Colonic mucosa (tissue), 4 donors: ENCODE measurements at regions not wholly inside any gene's neighbourhood (a gene's known extent, or its start where the extent isn't known, plus 50 kb on each side); places are given as distances from the start of the nearest gene placed in this dataset.
"Not testable (repeated sequence)": the region's sequence is repeated elsewhere in the genome, so short reads cannot be mapped to it uniquely, and the experiment has no call there.

Experiments used
- DNase-seq: peaks from one replicate; pipeline ENCODE4 v3.0.0-alpha.2; 2020
- H3K27ac ChIP-seq: fragments of 200-600 bp; one replicate; pipeline ENCODE4 v1.8.0; 2021
- H3K27me3 ChIP-seq: fragments of 200-600 bp; one replicate; pipeline ENCODE4 v1.8.0; 2021
- H3K36me3 ChIP-seq: fragments of 200-600 bp; one replicate; pipeline ENCODE4 v1.8.0; 2021
- H3K4me1 ChIP-seq: fragments of 200-600 bp; one replicate; pipeline ENCODE4 v1.8.0; 2021; ENCODE audit warnings: mild to moderate bottlenecking
- H3K4me3 ChIP-seq: fragments of 200-600 bp; one replicate; pipeline ENCODE4 v1.8.0; 2021
- H3K9ac ChIP-seq, 2 donors: one replicate each; pipeline ENCODE4 v1.7.0; 2013; ENCODE audit warnings: control low read depth in 2 of 2, low read depth in 2 of 2, low read length in 2 of 2
- H3K9me3 ChIP-seq: fragments of 200-600 bp; one replicate; pipeline ENCODE4 v1.8.0; 2021
- intact Hi-C: fragments of 100-400 bp; cut with DNase I; formaldehyde crosslinking; loops from one replicate; pipeline ENCODE4 v1.14.1; 2022
- TF ChIP-seq, protein P1 (sequence below): fragments of 200-600 bp; IDR thresholded peaks from one replicate; pipeline ENCODE4 v1.8.0; 2022; ENCODE audit warnings: antibody characterized with exemption, mild to moderate bottlenecking
- donor health status: healthy.
- donor health status: DM: no; HTN: no; CAD: no.
- donor health status: DM: no; HTN: no; CAD: no.

DNA sequence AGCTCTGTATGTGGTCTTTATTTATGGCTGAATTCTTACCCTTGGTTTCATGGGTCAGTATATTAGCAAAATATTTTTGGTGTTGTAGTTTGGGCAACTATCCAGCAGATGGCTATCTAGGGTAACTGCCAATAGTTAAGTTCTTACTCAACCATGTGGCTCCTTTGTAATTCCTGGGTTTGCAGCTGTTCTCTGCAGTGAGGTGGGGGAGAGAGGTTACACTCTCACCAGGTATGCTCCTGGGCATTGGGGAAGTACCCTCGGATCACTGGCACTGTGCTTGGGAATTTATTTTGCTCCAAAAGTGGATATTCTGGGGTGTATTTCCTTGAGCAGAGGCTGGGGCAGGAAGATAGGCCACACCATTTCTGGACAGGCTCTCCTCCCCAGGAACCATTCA is 436.7 kb upstream of the TMPRSS15 start:
- intact Hi-C loops: no loop called here
- H3K27me3 ChIP-seq: no peaks in the 10 kb centered on the region
- no peaks in the 10 kb centered on the region for H3K9me3 ChIP-seq
- no peaks in the 10 kb centered on the region for H3K4me1 ChIP-seq
- DNase-seq: no peak
- H3K9ac ChIP-seq: no peak overlapping the region
- H3K36me3 ChIP-seq: no peaks in the 10 kb centered on the region
- H3K4me3 ChIP-seq: no peak overlapping the region
- no peak overlapping the region for H3K27ac ChIP-seq
- TF ChIP-seq, protein P1, sequence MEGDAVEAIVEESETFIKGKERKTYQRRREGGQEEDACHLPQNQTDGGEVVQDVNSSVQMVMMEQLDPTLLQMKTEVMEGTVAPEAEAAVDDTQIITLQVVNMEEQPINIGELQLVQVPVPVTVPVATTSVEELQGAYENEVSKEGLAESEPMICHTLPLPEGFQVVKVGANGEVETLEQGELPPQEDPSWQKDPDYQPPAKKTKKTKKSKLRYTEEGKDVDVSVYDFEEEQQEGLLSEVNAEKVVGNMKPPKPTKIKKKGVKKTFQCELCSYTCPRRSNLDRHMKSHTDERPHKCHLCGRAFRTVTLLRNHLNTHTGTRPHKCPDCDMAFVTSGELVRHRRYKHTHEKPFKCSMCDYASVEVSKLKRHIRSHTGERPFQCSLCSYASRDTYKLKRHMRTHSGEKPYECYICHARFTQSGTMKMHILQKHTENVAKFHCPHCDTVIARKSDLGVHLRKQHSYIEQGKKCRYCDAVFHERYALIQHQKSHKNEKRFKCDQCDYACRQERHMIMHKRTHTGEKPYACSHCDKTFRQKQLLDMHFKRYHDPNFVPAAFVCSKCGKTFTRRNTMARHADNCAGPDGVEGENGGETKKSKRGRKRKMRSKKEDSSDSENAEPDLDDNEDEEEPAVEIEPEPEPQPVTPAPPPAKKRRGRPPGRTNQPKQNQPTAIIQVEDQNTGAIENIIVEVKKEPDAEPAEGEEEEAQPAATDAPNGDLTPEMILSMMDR: peak; percentile 17

DNA sequence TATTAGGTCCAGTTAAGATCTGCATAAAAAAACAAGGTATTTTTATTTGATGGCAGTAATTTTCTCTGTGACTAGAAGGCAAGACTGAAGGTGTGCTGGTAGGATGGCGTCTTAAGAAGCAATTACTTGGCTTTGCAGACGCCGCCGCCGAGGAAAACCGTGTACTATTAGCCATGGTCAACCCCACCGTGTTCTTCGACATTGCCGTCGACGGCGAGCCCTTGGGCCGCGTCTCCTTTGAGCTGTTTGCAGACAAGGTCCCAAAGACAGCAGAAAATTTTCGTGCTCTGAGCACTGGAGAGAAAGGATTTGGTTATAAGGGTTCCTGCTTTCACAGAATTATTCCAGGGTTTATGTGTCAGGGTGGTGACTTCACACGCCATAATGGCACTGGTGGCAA is 454.0 kb upstream of the TMPRSS15 start:
- H3K36me3 ChIP-seq, H3K27me3 ChIP-seq, intact Hi-C loops, H3K9me3 ChIP-seq, H3K9ac ChIP-seq, DNase-seq, H3K27ac ChIP-seq, H3K4me3 ChIP-seq, H3K4me1 ChIP-seq: not testable (repeated sequence)

GRCh38 chr21:18869104-18869503 is 465.5 kb upstream of the TMPRSS15 start:
- TF ChIP-seq, protein P1: no peak
- intact Hi-C loops: no loop called here
- Histone ChIP-seq H3K27ac (no peak overlapping the region), H3K27me3 (no peaks in the 10 kb centered on the region), H3K4me1 (no peaks in the 10 kb centered on the region), H3K4me3 (no peak overlapping the region), H3K36me3 (no peaks in the 10 kb centered on the region), H3K9me3 (no peaks in the 10 kb centered on the region), H3K9ac (no peak overlapping the region)
- DNase-seq: no peak

DNA sequence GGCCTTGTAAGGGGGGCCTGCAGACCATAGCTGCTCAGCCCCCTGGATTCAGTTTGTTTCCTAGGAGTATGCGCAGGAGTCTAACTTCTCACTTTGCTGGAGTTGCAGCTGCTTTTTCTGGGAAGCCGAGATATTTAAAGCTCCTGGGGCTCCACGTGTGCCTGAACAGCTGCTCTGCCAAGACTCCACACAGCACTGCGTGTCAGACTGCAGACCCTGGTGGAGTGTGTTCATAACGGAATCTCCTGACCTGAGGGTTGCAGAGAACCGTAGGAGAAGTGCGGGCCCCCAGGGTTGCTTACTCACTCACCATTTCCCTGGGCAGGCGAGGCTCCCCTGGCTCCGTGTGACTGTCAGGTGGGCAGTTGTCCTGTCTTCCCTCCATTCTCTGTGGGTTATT is 474.3 kb upstream of the TMPRSS15 start:
- Histone ChIP-seq H3K4me3 (no peak overlapping the region), H3K4me1 (no peaks in the 10 kb centered on the region), H3K27ac (no peak overlapping the region), H3K9ac (no peak overlapping the region), H3K9me3 (no peaks in the 10 kb centered on the region), H3K27me3 (no peaks in the 10 kb centered on the region), H3K36me3 (no peaks in the 10 kb centered on the region)
- intact Hi-C loops: no loop called here
- DNase-seq: no peak
- TF ChIP-seq, protein P1: no peak

DNA sequence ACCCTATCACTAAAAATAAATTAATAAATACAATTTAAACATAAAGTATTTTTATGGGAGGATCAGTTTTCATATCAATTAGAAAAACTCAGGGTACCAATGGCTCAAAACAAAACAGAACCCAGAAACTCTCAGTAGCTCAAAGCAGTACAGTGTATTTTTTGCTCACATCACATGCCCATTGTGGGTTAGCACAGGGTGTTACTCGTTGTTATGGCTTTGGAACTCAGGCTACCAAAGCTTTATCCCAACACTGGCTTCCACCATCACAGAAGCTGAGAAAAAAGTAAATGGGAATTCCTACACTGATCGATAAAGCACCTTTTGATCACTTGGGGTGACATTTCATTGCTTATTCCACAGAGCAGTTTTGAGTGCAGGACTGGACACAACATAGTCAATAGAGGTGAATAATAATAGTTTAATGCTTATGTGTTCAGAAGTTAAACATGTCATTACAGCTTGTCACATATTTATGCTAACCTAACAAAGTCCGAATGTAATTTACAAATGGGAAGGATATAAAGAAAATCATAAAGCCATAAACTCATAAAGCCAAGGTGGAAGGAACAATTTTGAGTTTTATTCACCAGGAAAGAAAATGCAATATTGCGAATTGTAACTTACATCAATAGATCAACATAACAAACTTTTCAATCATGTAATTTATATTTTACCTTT is 484.5 kb upstream of the TMPRSS15 start:
- Histone ChIP-seq H3K4me1 (peaks cover 2% of the 10 kb centered on the region), H3K27ac (no peak overlapping the region), H3K4me3 (no peak overlapping the region), H3K27me3 (no peaks in the 10 kb centered on the region), H3K9ac (no peak overlapping the region), H3K36me3 (no peaks in the 10 kb centered on the region), H3K9me3 (no peaks in the 10 kb centered on the region)
- TF ChIP-seq, protein P1: no peak
- DNase-seq: no peak
- intact Hi-C loops: no loop called here

GRCh38 chr21:18893406-18893805 is 489.8 kb upstream of the TMPRSS15 start:
- H3K4me1 ChIP-seq: no peaks in the 10 kb centered on the region
- no peaks in the 10 kb centered on the region for H3K36me3 ChIP-seq
- DNase-seq: no peak
- no peak overlapping the region for H3K9ac ChIP-seq
- H3K4me3 ChIP-seq: no peak overlapping the region
- no peak overlapping the region for H3K27ac ChIP-seq
- intact Hi-C loops: no loop called here
- H3K27me3 ChIP-seq: no peaks in the 10 kb centered on the region
- TF ChIP-seq, protein P1: no peak
- H3K9me3 ChIP-seq: no peaks in the 10 kb centered on the region
